ENCODE measurements at regions not wholly inside any gene's neighbourhood (a gene's known extent, or its start where the extent isn't known, plus 50 kb on each side); places are given as distances from the start of the nearest gene placed in this dataset.

DNA sequence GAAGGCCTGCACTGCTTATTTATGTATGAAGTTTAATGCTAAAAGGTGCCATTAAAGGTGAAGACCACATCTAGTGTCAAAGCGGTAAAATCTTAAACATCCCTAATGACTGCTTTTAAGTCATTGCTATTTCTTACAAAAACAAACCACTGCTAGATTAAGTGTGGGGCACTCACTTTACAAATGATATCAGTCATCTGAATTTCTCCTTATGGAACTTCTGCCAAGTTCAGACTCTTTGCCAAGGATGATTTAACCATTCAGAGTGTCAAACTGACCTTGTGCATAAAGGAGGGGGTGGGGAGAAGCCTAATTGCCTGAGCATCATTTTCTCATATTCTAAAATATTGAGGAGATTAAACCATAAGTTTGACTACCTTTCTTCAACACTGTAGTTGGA lies 271.5 kb downstream of the TGFB2 start:
- TF ChIP-seq, protein P1, sequence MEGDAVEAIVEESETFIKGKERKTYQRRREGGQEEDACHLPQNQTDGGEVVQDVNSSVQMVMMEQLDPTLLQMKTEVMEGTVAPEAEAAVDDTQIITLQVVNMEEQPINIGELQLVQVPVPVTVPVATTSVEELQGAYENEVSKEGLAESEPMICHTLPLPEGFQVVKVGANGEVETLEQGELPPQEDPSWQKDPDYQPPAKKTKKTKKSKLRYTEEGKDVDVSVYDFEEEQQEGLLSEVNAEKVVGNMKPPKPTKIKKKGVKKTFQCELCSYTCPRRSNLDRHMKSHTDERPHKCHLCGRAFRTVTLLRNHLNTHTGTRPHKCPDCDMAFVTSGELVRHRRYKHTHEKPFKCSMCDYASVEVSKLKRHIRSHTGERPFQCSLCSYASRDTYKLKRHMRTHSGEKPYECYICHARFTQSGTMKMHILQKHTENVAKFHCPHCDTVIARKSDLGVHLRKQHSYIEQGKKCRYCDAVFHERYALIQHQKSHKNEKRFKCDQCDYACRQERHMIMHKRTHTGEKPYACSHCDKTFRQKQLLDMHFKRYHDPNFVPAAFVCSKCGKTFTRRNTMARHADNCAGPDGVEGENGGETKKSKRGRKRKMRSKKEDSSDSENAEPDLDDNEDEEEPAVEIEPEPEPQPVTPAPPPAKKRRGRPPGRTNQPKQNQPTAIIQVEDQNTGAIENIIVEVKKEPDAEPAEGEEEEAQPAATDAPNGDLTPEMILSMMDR (IDR thresholded peaks at IDR 0.05; ENCODE audit: low read length), result no peak
- TF ChIP-seq EZH2 (optimal IDR thresholded peaks at IDR 0.05; ENCODE audit: low read depth, low read length) (no peak), EZH2phosphoT487 (IDR thresholded peaks at IDR 0.05; ENCODE audit: low read length) (no peak)

All from MM.1S (cell line).